GM12878 (cell line): ENCODE measurements at regions not wholly inside any gene's neighbourhood (a gene's known extent, or its start where the extent isn't known, plus 50 kb on each side); places are given as distances from the start of the nearest gene placed in this dataset.

Source experiments
- ATAC-seq: fragments of 200-7000 bp; cut with Tn5 transposase; 3 replicates; pipeline ENCODE4 v1.9.1; 2020; ENCODE audit warnings: mild to moderate bottlenecking, moderate library complexity
- BruUV-seq: library from RNA; stranded (reverse); fragments of 400-500 nt; replicated peaks from 2 replicates; lab custom pipeline; 2021; lab: Mats Ljungman, UMichigan
- CTCF ChIA-PET: fragments of 300-600 bp; sonication (Branson Sonifier 250); formaldehyde crosslinking; extraction: SDS; loops from one replicate; lab custom pipeline; 2021; ENCODE audit warnings: inconsistent platforms; lab: Yijun Ruan, JAX
- POLR2A ChIA-PET: fragments of 350-600 bp; formaldehyde crosslinking; extraction: SDS; loops from one replicate; lab custom pipeline; 2021; ENCODE audit warnings: inconsistent platforms; lab: Charles Lee
- RAD21 ChIA-PET: fragments of 300-600 bp; sonication (Branson Sonifier 250); formaldehyde crosslinking; loops from one replicate; lab custom pipeline; 2023; ENCODE audit warnings: antibody characterized with exemption; ENCODE audit not compliant: unreplicated experiment; lab: Charles Lee
- SMC1A ChIA-PET: fragments of 300-600 bp; sonication (Branson Sonifier 250); formaldehyde crosslinking; loops from one replicate; lab custom pipeline; 2023; ENCODE audit not compliant: unreplicated experiment, uncharacterized antibody; lab: Charles Lee
- DNase-seq: peaks from one replicate; pipeline ENCODE4 v3.0.0-alpha.2; 2011; ENCODE audit warnings: low read depth, low spot score
- FAIRE-seq: peaks from 3 replicates; lab custom pipeline; 2011; peaks lifted over from hg19 to GRCh38; lab: Jason Lieb, UNC
- H2AFZ ChIP-seq: 2 replicates; pipeline ENCODE4 v1.6.0; 2011; ENCODE audit warnings: low read depth, low read length, control low read depth; ENCODE audit not compliant: control insufficient read depth
- H3K27ac ChIP-seq: 2 replicates; pipeline ENCODE4 v1.5.1; 2011; ENCODE audit warnings: control low read depth; ENCODE audit not compliant: control insufficient read depth, insufficient read depth
- H3K27me3 ChIP-seq, 2 experiments: replicated peaks in 1 of 2; 2 replicates each; pipeline versions ENCODE4 v1.6.0 to v1.6.1; 2011; ENCODE audit warnings: low read length in 1 of 2; ENCODE audit not compliant: control insufficient read depth in 2 of 2, insufficient read depth in 2 of 2
- H3K36me3 ChIP-seq, 2 experiments: 2 replicates each; pipeline ENCODE4 v1.5.1; 2011; ENCODE audit warnings: low read length in 1 of 2; ENCODE audit not compliant: control insufficient read depth in 2 of 2, insufficient read depth in 2 of 2
- H3K4me1 ChIP-seq: 2 replicates; pipeline ENCODE4 v1.6.1; 2011; ENCODE audit warnings: mild to moderate bottlenecking, low read length, moderate library complexity, mixed read lengths; ENCODE audit not compliant: control insufficient read depth, insufficient read depth
- H3K4me2 ChIP-seq: 2 replicates; pipeline ENCODE4 v1.6.0; 2011; ENCODE audit warnings: control low read depth; ENCODE audit not compliant: control insufficient read depth, insufficient read depth
- H3K4me3 ChIP-seq: fragments of 200-600 bp; sonication (generic); 2 replicates; pipeline ENCODE4 v1.5.1; 2016
- H3K79me2 ChIP-seq: 2 replicates; pipeline ENCODE4 v1.6.0; 2011; ENCODE audit warnings: low read length; ENCODE audit not compliant: control insufficient read depth, insufficient read depth
- H3K9ac ChIP-seq: 2 replicates; pipeline ENCODE4 v1.8.0; 2011; ENCODE audit warnings: low read length, control low read depth, mixed read lengths; ENCODE audit not compliant: control insufficient read depth, insufficient read depth
- H3K9me3 ChIP-seq: replicated peaks from 3 replicates; pipeline ENCODE4 v1.5.1; 2011; ENCODE audit warnings: mild to moderate bottlenecking, low read length; ENCODE audit not compliant: control insufficient read depth, insufficient read depth
- H4K20me1 ChIP-seq: 2 replicates; pipeline ENCODE4 v1.6.0; 2011; ENCODE audit not compliant: control insufficient read depth, insufficient read depth
- CTCF ChIP-seq, 3 experiments: IDR thresholded peaks in 2 of 3; conservative IDR thresholded peaks in 1 of 3; 2 replicates each; pipeline ENCODE4 v1.5.1; 2011; ENCODE audit warnings: low read depth in 3 of 3, low read length in 3 of 3, mild to moderate bottlenecking in 3 of 3, control low read depth in 2 of 3, moderate library complexity in 2 of 3, inconsistent platforms in 1 of 3, mixed read lengths in 1 of 3; ENCODE audit not compliant: control insufficient read depth in 2 of 3, insufficient read depth in 1 of 3; ENCODE audit errors: extremely low read depth in 1 of 3
- IKZF1 ChIP-seq: fragments of 450-650 bp; conservative IDR thresholded peaks from 2 replicates; pipeline ENCODE4 v1.6.1; 2017; ENCODE audit warnings: antibody characterized with exemption, mild to moderate bottlenecking
- RAD21 ChIP-seq: IDR thresholded peaks from 2 replicates; pipeline ENCODE4 v1.6.1; 2011; ENCODE audit warnings: mild to moderate bottlenecking, low read depth, low read length, moderate library complexity; ENCODE audit not compliant: insufficient read depth
- WGBS: methylation state at CpG from one replicate; pipeline ENCODE4 v1.1.6; 2016; ENCODE audit warnings: low lambda C conversion rate; ENCODE audit not compliant: insufficient replicate concordance, insufficient coverage; ENCODE audit errors: missing lambda C conversion rate; 5-methylcytosine and 5-hydroxymethylcytosine counted together
- in situ Hi-C: fragments of 300-500 bp; cut with MboI; formaldehyde crosslinking; loops from 9 replicates; pipeline ENCODE4 v1.14.3; 2018; ENCODE audit warnings: mixed read lengths
- intact Hi-C: fragments of 100-400 bp; cut with micrococcal nuclease; formaldehyde crosslinking; loops from one replicate; pipeline ENCODE4 v1.14.2; 2022; ENCODE audit not compliant: unreplicated experiment

GRCh38 chr1:165075725-165076370 is 280.7 kb downstream of the LMX1A start:
- H4K20me1 ChIP-seq = no peaks in the 10 kb centered on the region
- BruUV-seq = no TSS peak
- no peak overlapping the region for H3K4me3 ChIP-seq
- SMC1A ChIA-PET = no interaction called here
- no peaks in the 10 kb centered on the region for H3K9me3 ChIP-seq
- no peaks in the 10 kb centered on the region for H3K27me3 ChIP-seq
- intact Hi-C loops (loop anchor here (10.0 kb wide), 2 partner anchors 191 to 291 kb away; no protein-coding TSS in a partner anchor), in situ Hi-C loops (no loop called here)
- DNase-seq (no peak), ATAC-seq (peak; percentile 82), FAIRE-seq (no peak)
- POLR2A ChIA-PET = no interaction called here
- no peaks in the 10 kb centered on the region for H3K79me2 ChIP-seq
- RAD21 ChIA-PET = interaction anchor here (0.6 kb wide), 1 partner anchor 288 kb away, joined by 3 read pairs; no protein-coding TSS in a partner anchor
- H3K4me2 ChIP-seq = no peak overlapping the region
- CTCF ChIA-PET = interaction anchor here (0.9 kb wide), 1 partner anchor 836 kb away, joined by 3 read pairs; no protein-coding TSS in a partner anchor
- H2AFZ ChIP-seq = no peak overlapping the region
- no peak overlapping the region for H3K27ac ChIP-seq
- no peaks in the 10 kb centered on the region for H3K4me1 ChIP-seq
- WGBS = 31% methylated on average over 6 of the region's 6 CpGs
- no peaks in the 10 kb centered on the region for H3K36me3 ChIP-seq
- no peak for TF ChIP-seq IKZF1
- 0 out of 2 replicates have a peak, but pooled peaks have one; percentile 18 for TF ChIP-seq RAD21
- peak; percentile 28 to 59 (median 38); a peak in 5 of 6 replicates for TF ChIP-seq CTCF (IDR thresholded peaks at IDR 0.05 in 2 of 3, conservative IDR thresholded peaks at IDR 0.05 in 1 of 3; ENCODE audit: control insufficient read depth in 2 of 3, extremely low read depth in 1 of 3, insufficient read depth in 1 of 3, low read depth in 3 of 3, low read length in 3 of 3)
- no peak overlapping the region for H3K9ac ChIP-seq
